Activated gamma-delta T cell (primary cell): ENCODE measurements at regions not wholly inside any gene's neighbourhood (a gene's known extent, or its start where the extent isn't known, plus 50 kb on each side); places are given as distances from the start of the nearest gene placed in this dataset.

Experiments used
- DNase-seq: peaks from one replicate; lab custom pipeline; 2025; lab: John Stamatoyannopoulos, UW

GRCh38 chr3:182717216-182717615 is 76.1 kb upstream of the ATP11B start:
- DNase-seq = no peak

GRCh38 chr3:182722907-182723306 is 70.4 kb upstream of the ATP11B start:
- DNase-seq = no peak

- no peak for DNase-seq
Measured at GRCh38 chr3:182723596-182723995, 69.7 kb upstream of the ATP11B start.

GRCh38 chr3:182725372-182726251 is 67.7 kb upstream of the ATP11B start:
- no peak for DNase-seq

GRCh38 chr3:182726258-182727142 is 66.8 kb upstream of the ATP11B start:
- no peak for DNase-seq

- DNase-seq = no peak
Measured at GRCh38 chr3:182728238-182728637, 65.1 kb upstream of the ATP11B start.

GRCh38 chr3:182729903-182730674 is 63.2 kb upstream of the ATP11B start:
- DNase-seq = no peak

- no peak for DNase-seq
Measured at GRCh38 chr3:182730675-182731042, 62.6 kb upstream of the ATP11B start.

- DNase-seq = no peak
Measured at GRCh38 chr3:182731764-182732163, 61.5 kb upstream of the ATP11B start.

- DNase-seq = no peak
Measured at GRCh38 chr3:182732232-182733015, 60.9 kb upstream of the ATP11B start.

- DNase-seq = no peak
Measured at GRCh38 chr3:182735672-182736071, 57.6 kb upstream of the ATP11B start.

- no peak for DNase-seq
Measured at GRCh38 chr3:182737825-182738224, 55.5 kb upstream of the ATP11B start.

- DNase-seq = no peak
Measured at GRCh38 chr3:182738583-182739411, 54.5 kb upstream of the ATP11B start.

- no peak for DNase-seq
Measured at GRCh38 chr3:182739619-182740018, 53.7 kb upstream of the ATP11B start.

- DNase-seq = no peak
Measured at GRCh38 chr3:182740710-182741109, 52.6 kb upstream of the ATP11B start.

- no peak for DNase-seq
Measured at GRCh38 chr3:182741214-182741613, 52.1 kb upstream of the ATP11B start.
